AG09319 (cell line): ENCODE measurements at regions not wholly inside any gene's neighbourhood (a gene's known extent, or its start where the extent isn't known, plus 50 kb on each side); places are given as distances from the start of the nearest gene placed in this dataset.

Experiments
- DNase-seq: peaks from one replicate; pipeline ENCODE4 v3.0.0-alpha.2; 2010; ENCODE audit warnings: low read depth; ENCODE audit errors: extremely low read depth
- TF ChIP-seq, protein P1 (sequence below): IDR thresholded peaks from 2 replicates; pipeline ENCODE4 v1.5.1; 2011; ENCODE audit warnings: low read depth, mild to moderate bottlenecking, inconsistent platforms, low read length, moderate library complexity

DNA sequence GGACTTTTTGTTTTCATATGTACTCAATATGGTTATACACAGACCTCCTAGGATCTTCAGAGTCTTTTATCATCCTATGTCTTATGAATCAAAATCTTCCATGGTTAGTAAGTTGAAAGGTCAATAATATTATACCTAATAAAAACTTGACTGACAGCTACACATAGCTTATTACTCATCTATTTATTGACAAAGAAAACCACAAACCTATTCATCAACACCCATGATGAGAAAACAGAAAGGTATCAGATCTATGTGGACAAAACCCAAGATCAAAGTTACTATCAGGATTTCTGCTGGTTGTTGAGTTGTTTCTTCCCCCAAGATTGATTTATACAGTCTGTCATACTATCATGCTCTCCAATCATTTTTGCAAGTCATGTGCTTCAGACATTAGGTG, 460.1 kb upstream of the MANEA start:
- no peak for DNase-seq
- TF ChIP-seq, protein P1, sequence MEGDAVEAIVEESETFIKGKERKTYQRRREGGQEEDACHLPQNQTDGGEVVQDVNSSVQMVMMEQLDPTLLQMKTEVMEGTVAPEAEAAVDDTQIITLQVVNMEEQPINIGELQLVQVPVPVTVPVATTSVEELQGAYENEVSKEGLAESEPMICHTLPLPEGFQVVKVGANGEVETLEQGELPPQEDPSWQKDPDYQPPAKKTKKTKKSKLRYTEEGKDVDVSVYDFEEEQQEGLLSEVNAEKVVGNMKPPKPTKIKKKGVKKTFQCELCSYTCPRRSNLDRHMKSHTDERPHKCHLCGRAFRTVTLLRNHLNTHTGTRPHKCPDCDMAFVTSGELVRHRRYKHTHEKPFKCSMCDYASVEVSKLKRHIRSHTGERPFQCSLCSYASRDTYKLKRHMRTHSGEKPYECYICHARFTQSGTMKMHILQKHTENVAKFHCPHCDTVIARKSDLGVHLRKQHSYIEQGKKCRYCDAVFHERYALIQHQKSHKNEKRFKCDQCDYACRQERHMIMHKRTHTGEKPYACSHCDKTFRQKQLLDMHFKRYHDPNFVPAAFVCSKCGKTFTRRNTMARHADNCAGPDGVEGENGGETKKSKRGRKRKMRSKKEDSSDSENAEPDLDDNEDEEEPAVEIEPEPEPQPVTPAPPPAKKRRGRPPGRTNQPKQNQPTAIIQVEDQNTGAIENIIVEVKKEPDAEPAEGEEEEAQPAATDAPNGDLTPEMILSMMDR, result no peak

DNA sequence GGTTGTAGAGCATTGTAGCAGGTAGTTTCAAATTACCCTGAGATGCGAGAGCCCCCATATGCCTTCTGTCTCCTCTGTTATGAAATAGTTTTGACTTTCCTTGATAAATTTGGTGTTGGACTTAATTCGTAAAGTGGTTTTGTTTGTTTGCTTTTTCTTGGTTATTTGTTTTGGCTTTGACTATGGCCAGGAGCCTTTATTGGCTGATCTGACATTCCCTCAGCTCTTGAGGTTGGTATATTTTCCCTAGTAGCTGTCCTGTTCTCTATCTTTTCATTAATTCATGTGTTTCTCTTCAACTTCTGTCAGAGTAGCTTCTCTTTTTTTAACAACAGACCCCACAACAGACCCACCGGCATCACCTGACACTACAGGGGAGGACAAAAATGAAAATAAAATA, 457.4 kb upstream of the MANEA start:
- DNase-seq, result no peak
- TF ChIP-seq, protein P1, result no peak

DNA sequence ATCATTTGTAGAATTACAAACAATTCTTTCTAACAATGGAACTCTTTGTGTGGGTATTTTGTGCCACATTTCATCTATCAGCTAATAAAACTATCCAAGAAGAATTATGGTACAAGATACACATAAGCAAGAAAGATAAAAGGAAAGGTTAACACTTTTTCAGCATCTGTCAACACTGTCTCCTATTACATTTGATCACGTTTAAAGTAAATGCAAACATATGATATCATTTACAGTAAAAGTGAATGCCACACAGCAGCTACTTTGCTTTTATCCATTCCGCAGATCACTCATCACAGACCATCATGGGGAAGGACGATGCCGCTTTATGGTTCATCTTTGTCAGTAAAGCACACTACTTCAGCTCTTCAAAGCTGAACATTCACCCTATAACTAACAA, 456.4 kb upstream of the MANEA start:
- TF ChIP-seq, protein P1, result no peak
- DNase-seq, result no peak

DNA sequence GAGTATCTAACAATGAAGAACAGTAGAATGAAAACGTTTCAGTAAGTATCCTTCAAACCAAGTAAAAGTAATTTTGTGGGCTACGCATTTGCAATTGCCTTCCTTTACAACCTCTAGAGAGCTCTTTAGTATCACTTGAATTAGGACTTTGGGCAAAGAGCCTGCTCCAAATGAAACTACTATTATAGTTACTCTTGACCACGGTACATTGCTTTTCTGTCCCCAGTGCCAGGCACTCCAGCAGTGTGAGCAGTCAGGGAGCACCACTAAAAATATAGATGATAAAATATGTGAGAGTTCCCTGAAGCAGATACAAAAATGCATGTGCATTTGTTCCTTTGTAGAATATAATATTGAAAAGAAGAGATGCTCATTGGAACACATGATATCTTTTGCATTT, 450.1 kb upstream of the MANEA start:
- TF ChIP-seq, protein P1, result no peak
- DNase-seq, result no peak

DNA sequence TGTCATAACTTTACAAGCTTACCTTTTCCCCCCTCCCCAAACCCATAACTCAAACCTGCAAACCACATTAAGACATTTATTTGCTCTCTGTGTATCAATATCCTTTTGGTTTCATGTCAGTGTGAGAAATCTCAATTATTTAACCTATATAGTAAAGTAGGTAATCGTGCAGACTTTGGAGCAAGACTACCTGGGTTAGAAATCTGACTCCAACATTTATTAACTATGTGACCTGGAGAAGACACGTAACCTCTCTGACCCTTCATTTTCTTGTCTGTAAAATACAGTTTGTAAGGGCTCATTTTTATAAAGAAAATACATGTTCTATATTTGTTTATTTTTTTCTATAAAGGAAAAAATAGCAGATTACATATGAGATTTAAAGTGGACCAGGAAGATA, 448.9 kb upstream of the MANEA start:
- no peak for DNase-seq
- TF ChIP-seq, protein P1, result no peak

DNA sequence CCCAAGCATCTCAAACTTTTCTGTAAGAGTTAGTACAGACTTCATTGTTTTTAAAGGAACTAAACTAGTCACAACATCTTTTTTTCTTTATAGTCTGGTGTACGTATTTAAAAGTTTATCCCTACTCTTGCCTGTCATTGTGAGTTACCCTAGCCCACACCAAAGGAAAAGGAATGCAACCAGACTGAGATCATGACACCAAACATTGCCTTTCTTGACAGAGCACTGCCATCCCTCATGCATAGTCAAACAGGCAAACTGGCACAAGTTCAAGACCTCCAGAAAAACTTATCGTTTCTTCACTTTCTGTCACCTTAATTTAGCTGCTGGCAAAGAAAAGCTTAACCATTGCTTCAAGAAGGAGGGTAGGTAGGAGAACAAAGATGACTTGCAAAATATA, 448.4 kb upstream of the MANEA start:
- TF ChIP-seq, protein P1, result no peak
- DNase-seq, result no peak

DNA sequence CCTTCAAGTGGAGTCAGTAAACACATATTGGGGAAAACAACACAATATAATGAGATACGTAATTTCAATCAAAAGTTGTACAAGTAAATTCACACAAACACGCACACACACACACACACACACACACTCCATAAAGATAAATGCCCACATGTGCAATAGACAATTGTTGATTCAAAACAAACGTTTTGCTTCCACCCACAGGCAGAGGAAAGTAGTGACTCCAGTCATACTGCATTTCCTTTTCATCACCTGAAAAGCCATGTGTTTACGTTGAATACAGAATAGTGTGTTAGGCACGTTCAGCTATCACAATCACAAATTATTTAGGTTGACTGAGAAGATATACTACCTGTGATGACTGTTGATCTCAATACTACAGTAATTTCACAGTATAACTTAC, 443.8 kb upstream of the MANEA start:
- TF ChIP-seq, protein P1, result no peak
- no peak for DNase-seq

DNA sequence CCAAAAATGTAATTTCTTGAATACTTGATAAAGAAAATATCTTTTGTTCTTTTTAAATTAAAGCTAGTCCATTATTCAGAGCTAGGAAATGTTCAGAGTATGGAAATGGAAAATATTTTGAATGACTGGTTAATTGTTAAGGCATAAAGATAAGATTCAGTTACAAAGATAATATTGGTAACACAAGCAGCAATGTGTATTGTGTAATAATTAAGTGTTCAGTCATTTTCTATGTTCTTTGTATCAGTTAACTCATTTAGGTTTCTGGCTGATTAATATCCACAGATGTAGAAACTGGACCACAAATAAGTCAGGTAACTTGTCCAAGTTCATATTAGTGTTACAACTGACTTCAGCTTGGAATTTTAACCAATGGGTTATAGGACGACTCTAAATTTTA, 442.2 kb upstream of the MANEA start:
- TF ChIP-seq, protein P1, result no peak

More for the DNA sequence above, 442.2 kb upstream of the MANEA start:
- DNase-seq, result no peak
